ENCODE measurements at regions not wholly inside any gene's neighbourhood (a gene's known extent, or its start where the extent isn't known, plus 50 kb on each side); places are given as distances from the start of the nearest gene placed in this dataset.
A peak's percentile ranks its signal among the peaks of the same experiment; 100 is the strongest.

- DNase-seq (ENCODE audit: low read depth) = peak; percentile 45
These were observed 76.4 kb downstream of the RHOB start for GRCh38 chr2:20523073-20523798.

DNA sequence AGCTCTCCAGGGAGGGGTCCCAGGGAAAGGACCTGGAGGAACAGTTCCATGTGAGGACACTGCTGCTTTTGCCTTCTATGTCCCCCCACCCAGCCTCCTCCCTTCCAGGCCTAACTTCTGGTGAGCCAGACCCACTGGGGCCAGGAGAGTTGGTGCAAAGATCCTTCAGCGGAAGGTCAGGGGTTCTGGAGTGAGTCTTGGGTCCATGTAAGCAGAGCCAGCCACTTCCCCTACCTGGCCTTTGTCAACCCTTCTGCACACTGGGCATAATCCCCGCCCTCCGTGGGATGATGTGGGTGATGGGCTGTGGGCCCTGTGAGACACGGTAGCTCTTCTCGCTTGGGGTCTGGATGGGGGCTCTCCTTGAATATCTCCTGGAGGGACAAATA lies 76.9 kb downstream of the RHOB start:
- DNase-seq (ENCODE audit: low read depth) = no peak

- no peak for DNase-seq (ENCODE audit: low read depth)
These were observed 77.7 kb downstream of the RHOB start for GRCh38 chr2:20524412-20525040.

DNA sequence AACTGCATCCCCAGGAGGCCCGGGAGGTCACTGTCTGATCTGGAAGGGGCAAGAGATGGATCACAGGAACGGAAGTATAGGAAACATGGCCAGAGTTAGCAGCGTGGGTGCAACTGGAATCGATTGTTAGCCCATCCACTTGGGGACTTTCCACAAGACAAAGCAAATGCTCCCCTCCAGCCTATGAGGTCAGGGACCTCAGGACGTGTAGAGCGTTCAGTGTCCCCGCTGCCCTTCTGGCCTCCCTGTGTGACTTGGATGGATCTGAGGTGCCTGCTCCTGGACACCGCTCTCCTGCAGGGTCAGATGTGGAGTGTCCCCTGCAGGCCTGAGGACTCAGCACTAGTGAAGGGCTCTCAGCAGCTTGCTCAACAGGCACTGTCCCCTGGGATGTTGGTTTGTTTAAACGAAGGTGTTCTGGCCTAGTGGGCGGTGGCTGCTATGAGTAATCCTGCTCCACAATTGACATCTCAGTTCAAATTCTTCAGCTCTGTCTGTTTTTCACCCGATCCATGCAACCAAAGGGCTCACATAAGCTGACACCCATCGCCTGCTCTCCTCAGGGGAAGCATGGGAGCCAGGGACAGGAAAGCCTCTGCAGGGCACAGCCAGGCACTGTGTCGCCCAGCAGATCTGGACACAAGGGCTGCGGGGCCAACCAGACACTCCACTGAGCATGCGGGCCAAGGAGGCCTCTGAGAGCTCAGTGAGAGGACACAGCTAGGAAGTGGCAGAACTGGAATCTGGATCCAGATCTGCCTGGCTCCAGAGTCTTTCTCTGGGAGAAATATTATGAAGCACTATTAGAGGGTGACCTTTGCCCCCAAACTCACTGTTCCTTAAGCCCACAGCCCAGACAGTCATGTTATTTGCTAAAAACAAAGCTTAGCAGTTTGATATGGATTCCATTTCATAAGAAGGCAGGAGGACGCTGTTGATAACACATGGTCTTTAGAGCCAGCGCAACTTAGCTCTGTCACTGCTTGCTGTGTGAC lies 78.5 kb downstream of the RHOB start:
- DNase-seq (ENCODE audit: low read depth) = peak; percentile 69

- no peak for DNase-seq (ENCODE audit: low read depth)
These were observed 79.3 kb downstream of the RHOB start for GRCh38 chr2:20526160-20526559.

GRCh38 chr2:20526708-20527107 lies 79.8 kb downstream of the RHOB start:
- DNase-seq (ENCODE audit: low read depth) = no peak

DNA sequence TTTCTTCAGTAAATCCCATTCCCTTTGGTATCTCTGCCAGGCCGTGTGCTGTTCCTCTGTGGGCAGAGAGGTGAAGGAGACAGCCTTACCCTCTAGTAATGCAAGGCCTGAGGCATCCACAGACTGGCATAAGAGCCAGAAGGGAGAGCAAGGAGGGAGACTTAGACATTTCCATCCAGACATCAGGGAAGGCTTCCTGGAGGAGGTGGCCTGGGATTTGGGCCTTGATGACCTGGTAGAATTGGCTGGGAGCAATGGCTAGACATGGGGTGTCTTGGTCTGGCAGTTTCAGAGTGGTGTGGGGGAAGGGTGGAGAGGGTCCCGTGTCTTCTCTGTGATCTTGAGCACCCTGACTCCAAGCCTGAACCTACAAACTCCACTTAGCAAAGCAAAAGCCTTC lies 81.8 kb downstream of the RHOB start:
- no peak for DNase-seq (ENCODE audit: low read depth)

GRCh38 chr2:20530520-20530919 lies 83.6 kb downstream of the RHOB start:
- DNase-seq (ENCODE audit: low read depth) = no peak

DNA sequence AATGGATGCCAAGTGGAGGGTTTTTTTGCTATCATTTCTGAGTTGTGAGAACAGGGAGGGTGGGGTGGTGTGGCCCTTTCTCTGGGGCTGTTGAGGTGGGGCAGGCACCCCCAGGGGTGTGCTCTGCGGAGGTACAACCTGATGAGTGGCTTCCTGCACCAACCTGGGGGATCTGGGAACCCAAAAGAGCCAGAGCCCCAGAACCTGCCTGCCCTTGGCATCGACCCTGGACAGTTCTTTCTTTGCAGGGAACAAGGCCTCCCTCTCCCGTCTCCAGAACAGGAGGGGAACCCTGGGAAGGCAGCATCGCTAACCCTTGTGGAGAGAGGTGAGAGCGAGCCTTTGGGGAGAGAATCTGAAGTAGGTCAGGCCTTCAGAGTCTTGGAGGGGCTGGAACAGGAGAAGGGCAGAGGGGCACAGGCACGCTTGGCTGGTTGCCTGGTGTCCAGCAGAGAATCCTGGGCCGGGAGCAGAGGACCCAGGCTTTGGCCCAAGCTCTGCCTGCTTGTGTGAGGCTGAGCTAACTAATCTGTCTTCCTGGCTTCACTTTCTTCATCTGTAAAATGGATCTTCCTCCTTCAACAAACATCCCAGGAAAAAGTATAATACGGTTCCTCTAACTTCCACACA lies 84.9 kb downstream of the RHOB start:
- DNase-seq (ENCODE audit: low read depth) = no peak

GRCh38 chr2:20532634-20533437 lies 86.0 kb downstream of the RHOB start:
- DNase-seq (ENCODE audit: low read depth) = no peak

DNA sequence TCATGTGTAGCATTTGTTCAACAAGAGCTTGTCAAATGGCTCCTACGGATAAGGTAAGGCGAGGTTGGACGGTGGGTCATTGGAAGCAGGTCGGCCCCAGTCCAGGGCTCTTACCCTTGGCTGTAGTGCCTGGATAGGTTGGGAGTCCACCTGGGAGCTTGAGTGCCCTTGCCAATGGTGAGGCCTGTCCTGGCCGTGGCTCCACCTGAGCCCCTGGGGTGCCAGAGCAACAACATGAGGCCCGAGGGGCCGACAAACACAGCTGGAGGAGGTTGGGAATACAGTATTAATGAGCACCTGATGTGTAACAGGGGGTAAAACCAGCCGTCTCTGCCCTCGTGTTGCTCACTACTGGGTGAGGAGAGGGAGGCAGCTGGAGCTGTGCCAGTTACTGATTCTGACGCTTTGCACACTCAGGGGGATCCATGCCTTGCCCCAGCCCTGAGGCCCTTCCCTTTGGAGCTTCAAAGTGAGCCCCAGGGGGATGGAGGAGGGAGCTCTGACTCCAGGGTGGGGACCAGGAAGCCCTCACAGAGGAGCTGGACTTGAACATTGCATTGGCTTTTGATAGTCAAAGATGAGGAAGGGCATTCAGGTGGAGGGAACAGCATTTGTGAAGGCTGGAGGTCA lies 87.2 kb downstream of the RHOB start:
- DNase-seq (ENCODE audit: low read depth) = no peak

DNA sequence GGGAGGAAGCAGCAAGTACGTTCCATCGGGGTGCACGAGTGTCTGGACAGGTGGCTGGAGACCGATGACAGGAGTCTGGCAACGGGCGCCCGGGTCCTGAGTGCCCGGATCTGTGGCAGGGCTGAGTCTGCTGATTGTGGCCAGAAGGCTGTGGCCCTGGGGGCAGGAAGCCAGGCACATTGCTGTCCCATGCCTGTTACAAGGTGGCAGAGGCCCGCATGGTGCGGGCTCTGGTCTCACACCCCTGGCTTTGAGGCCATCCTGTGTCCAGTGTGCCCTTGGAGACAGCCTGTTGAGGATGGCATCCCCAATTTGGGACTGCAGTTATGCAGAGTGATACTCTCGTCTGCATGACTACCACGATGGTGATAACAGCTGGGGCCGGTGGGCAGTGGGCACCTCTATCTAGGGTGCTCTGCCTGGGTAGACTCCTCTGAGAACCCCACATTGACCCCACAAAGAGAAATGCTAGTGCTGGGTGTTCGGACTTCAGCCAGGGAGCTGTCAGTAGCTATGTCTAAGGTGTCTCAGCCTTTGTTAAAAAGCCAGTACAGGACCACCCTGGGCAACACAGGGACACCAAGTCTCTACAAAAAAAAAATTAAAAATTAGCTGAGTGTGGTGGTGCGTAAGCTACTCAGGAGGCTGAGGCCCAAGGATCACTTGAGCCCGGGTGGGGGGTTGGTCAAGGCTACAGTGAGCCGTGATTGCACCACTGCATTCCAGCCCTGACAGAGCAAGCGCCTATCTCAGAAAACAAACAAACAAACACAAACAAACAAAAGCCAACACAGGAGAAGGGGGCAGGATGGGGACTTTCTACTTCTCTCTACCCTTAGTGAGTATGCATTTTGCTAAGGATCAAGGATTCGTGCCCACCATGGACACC lies 88.3 kb downstream of the RHOB start:
- no peak for DNase-seq (ENCODE audit: low read depth)

- no peak for DNase-seq (ENCODE audit: low read depth)
These were observed 89.9 kb downstream of the RHOB start for GRCh38 chr2:20536619-20537422.

- no peak for DNase-seq (ENCODE audit: low read depth)
These were observed 90.8 kb downstream of the RHOB start for GRCh38 chr2:20537423-20538307.

DNA sequence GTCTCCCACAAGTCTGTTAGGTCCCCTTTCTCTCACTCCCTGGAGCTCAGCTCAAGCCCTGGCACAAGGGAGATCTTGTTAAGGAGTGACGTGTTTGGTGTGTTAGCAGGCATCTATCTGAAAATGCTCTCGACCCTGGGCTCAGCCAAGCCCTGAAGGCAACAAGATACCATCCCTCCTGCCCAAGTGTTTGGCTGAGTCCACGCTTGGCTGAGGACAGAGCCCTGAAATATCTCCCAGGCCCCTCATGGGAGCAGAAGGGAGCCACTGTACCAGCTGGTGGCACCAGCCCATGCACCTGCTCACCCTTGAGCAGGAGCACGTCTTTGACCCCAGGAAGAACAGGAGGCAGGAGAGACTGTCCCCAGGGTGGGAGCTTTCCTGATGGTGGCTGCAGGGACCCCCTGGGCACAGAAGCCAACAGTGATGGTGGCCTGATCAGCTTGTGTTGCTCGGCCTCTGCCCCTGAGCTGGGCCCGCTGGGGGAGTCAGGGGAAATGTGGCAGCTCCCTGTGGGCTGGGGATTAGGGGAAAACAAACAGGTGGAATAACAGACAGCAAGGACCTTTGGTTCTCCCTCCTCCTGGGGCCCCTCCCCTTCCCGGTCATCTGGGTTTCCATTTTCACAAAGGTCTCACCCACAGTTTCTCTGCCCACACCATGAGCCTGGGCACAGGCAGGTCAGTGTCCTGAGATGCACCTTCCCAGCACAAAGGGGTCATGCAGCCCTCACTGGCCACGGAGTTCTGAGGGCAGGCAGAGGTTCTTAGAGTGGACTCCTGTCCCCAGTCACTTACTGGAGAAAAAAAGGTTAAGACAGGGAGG lies 91.6 kb downstream of the RHOB start:
- DNase-seq (ENCODE audit: low read depth) = no peak

GRCh38 chr2:20539133-20539719 lies 92.4 kb downstream of the RHOB start:
- DNase-seq (ENCODE audit: low read depth) = no peak

All from renal cortical epithelial cell (primary cell).